B cell (primary cell): ENCODE measurements at regions not wholly inside any gene's neighbourhood (a gene's known extent, or its start where the extent isn't known, plus 50 kb on each side); places are given as distances from the start of the nearest gene placed in this dataset.

Experiments
- CTCF ChIP-seq: fragments of 200-600 bp; IDR thresholded peaks from one replicate; pipeline ENCODE4 v1.8.0; 2022; ENCODE audit warnings: antibody characterized with exemption, mild to moderate bottlenecking
- EZH2 ChIP-seq: IDR thresholded peaks from 2 replicates; pipeline ENCODE4 v1.6.1; 2012; ENCODE audit warnings: borderline replicate concordance, low read depth, mild to moderate bottlenecking, moderate library complexity, low read length; ENCODE audit not compliant: insufficient read depth, poor library complexity, severe bottlenecking

GRCh38 chr17:53588317-53588716, 234.4 kb upstream of the KIF2B start:
- TF ChIP-seq CTCF (no peak), EZH2 (no peak)
